ENCODE measurements at regions not wholly inside any gene's neighbourhood (a gene's known extent, or its start where the extent isn't known, plus 50 kb on each side); places are given as distances from the start of the nearest gene placed in this dataset.

DNA sequence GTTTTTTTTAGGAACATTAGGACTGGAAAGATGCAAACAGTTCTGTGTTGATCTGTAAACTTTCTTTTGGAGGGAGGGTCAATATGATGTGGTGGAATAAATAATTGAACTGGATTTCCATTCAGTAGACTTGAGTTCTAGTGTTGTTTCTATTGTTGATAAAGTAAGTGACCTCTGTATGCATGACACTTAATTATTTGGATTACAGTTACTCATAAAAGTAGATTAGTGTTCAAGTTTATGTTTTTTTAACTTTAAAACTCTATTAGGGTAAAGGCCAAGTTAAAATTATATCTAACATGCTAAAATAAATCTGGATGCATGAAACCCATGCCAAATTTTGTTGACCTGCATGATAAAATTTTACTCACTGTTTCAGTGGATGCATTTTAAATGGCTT, 85.4 kb upstream of the NR3C2 start:
- intact Hi-C loops (cut with DNase I): no loop called here
- no peaks in the 10 kb centered on the region for H3K36me3 ChIP-seq
- H3K27ac ChIP-seq: no peak overlapping the region
- peaks cover 0 to 17% of the 10 kb centered on the region in 2 donors for H3K9me3 ChIP-seq
- DNase-seq (peak in 2 of 4 donors; percentile 36 to 47), ATAC-seq (no peak)
- TF ChIP-seq, protein P1, sequence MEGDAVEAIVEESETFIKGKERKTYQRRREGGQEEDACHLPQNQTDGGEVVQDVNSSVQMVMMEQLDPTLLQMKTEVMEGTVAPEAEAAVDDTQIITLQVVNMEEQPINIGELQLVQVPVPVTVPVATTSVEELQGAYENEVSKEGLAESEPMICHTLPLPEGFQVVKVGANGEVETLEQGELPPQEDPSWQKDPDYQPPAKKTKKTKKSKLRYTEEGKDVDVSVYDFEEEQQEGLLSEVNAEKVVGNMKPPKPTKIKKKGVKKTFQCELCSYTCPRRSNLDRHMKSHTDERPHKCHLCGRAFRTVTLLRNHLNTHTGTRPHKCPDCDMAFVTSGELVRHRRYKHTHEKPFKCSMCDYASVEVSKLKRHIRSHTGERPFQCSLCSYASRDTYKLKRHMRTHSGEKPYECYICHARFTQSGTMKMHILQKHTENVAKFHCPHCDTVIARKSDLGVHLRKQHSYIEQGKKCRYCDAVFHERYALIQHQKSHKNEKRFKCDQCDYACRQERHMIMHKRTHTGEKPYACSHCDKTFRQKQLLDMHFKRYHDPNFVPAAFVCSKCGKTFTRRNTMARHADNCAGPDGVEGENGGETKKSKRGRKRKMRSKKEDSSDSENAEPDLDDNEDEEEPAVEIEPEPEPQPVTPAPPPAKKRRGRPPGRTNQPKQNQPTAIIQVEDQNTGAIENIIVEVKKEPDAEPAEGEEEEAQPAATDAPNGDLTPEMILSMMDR (IDR thresholded peaks at IDR 0.05): no peak
- H3K27me3 ChIP-seq: no peaks in the 10 kb centered on the region
- H3K4me1 ChIP-seq: no peaks in the 10 kb centered on the region
- no peak overlapping the region for H3K4me3 ChIP-seq

DNA sequence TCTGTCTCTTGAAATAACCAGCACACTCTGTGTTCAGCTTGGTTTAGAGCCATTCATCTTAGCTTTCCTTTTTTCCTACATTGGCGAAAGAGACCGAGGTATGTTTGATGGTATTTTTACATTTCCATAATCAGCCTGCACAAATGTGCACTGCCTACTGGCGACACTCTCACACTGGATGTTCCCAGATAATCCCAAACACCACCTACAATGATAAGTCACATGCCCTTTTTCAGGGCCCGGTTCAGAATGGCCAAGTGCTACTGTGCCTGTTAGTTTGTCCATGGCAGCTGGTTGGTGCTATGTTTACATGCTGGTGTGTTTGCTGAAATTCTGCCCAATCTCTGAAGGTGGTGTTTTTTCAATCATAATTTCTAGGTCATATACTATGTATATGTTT, 80.8 kb upstream of the NR3C2 start:
- Histone ChIP-seq H3K36me3 (no peaks in the 10 kb centered on the region), H3K27ac (no peak overlapping the region), H3K4me1 (no peaks in the 10 kb centered on the region), H3K9me3 (no peaks in the 10 kb centered on the region), H3K4me3 (no peak overlapping the region), H3K27me3 (no peaks in the 10 kb centered on the region)
- TF ChIP-seq, protein P1 (IDR thresholded peaks at IDR 0.05): no peak
- intact Hi-C loops (cut with DNase I): no loop called here
- no peak for DNase-seq
- ATAC-seq: no peak

DNA sequence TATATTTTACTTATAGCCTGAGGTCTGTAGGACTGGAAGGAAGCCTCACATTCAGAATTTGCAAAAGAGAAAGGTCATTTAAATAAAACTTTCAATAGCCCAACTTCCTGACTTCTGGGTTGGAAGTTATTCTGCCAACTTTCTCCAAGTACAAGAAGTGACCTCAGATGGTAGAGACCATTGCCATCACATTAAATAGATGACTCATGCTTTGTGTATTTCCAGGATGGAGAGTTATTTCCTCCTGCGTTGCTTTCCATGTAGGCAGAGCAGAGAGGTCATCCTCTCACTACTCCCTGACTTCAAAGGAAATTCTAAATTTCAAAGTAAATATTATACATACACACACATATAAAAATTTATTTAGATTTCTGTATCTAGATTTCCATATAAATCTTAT, 73.0 kb upstream of the NR3C2 start:
- DNase-seq (no peak), ATAC-seq (peak; percentile 77)
- intact Hi-C loops (cut with DNase I): no loop called here
- H3K27me3 ChIP-seq: no peaks in the 10 kb centered on the region
- peaks cover 0 to 10% of the 10 kb centered on the region in 2 donors for H3K9me3 ChIP-seq
- no peaks in the 10 kb centered on the region for H3K36me3 ChIP-seq
- H3K27ac ChIP-seq: peak overlapping the region in 1 of 2 donors; percentile 20
- H3K4me3 ChIP-seq: no peak overlapping the region
- TF ChIP-seq, protein P1 (IDR thresholded peaks at IDR 0.05): no peak
- H3K4me1 ChIP-seq: peaks cover 0 to 13% of the 10 kb centered on the region in 2 donors

DNA sequence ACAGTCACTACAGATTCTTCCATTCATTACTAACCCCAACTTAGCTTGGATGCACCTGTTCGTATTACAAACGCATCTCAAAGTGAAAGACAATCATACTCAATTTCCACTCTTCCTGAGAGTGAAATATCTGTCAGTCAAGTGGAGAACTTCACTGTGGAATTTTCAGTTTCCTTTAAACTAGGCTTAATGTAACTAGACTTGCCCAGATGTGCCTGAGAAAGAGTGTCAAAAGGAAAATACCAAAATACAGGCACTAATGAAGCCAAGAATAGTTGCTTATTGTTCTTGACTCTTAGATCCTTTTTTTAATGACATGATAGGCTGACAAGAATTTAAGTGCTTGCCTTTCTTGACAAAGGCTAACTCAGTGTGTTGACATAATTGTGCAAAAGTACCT, 72.4 kb upstream of the NR3C2 start:
- TF ChIP-seq, protein P1 (IDR thresholded peaks at IDR 0.05): no peak
- intact Hi-C loops (cut with DNase I): no loop called here
- H3K4me1 ChIP-seq: peaks cover 0 to 13% of the 10 kb centered on the region in 2 donors
- H3K4me3 ChIP-seq: no peak overlapping the region
- no peak for DNase-seq
- peaks cover 0 to 10% of the 10 kb centered on the region in 2 donors for H3K9me3 ChIP-seq
- H3K36me3 ChIP-seq: no peaks in the 10 kb centered on the region
- peak; percentile 76 for ATAC-seq
- H3K27ac ChIP-seq: peak overlapping the region in 1 of 2 donors; percentile 20
- H3K27me3 ChIP-seq: no peaks in the 10 kb centered on the region

DNA sequence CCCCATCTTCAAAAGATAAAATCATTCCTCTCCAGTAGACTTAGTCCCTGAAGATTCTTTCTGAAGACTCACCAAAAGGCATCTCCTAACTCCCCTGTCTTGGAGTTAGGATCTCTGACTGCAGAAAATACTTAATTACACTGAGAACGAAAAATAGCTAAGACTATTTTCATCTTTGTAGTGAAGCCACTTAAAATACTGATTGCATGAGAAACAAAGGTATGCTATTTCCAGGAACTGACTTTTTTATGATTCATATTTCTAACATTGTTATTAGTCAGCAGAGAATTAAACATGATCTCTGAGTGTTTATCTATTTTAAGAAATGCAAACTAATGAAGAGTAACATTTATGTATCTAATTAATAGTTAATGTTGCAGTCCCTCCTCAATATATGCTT, 71.8 kb upstream of the NR3C2 start:
- peak; percentile 42 for ATAC-seq
- Histone ChIP-seq H3K4me3 (no peak overlapping the region), H3K36me3 (no peaks in the 10 kb centered on the region), H3K9me3 (peaks cover 0 to 10% of the 10 kb centered on the region in 2 donors), H3K27me3 (no peaks in the 10 kb centered on the region), H3K4me1 (peaks cover 0 to 13% of the 10 kb centered on the region in 2 donors), H3K27ac (no peak overlapping the region)
- TF ChIP-seq, protein P1 (IDR thresholded peaks at IDR 0.05): no peak
- DNase-seq: no peak
- intact Hi-C loops (cut with DNase I): no loop called here
